ENCODE measurements at regions not wholly inside any gene's neighbourhood (a gene's known extent, or its start where the extent isn't known, plus 50 kb on each side); places are given as distances from the start of the nearest gene placed in this dataset.

DNA sequence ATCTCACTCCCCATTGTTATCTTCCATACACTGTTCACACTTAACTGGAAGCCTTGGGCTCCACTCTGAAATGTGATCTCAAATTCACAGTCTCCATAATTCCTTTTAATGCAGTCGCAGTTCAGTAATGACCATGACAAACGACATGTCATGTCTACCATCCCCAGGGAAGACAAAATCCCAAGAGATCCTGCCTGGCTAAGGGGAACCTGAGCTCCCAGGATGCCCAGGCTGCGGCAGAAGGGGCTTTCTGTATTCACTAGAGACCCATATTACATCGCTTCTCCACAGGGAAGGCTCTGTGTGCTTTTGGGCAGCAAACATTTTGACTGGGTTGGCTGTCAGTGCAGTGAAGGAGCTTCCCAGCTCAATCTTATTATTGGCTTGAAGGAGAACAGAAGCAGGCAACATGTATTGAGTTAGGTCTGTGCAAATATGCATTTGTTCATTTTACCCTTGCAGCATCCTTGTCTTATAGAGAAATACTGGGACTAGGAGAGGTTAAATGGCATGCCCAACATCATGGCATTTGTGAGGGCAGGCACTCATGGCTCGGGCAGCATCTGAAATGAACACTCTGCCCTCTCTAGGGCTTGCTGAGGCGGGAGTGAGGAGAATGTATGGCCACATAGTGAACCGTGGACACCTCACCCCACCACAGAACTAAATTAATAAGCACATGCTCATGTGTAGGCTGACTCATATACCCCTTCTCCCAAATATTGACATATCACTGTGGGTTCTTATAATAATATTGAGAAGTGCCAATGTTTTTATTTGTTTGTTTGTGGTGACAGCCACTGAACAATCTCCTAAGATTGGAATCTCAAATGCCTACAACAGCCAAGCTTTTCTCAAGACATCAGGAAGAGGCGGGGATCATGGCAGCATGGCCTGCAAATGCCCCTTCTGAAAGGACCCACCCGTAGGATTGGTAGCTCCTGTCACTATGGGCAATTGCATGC, 141.6 kb upstream of the FOXB1 start:
- H3K27ac ChIP-seq (replicated peaks) = no peak overlapping the region
- peaks cover 1% of the 10 kb centered on the region for H3K9me3 ChIP-seq (replicated peaks)
- H3K4me3 ChIP-seq = no peak overlapping the region
- H3K4me1 ChIP-seq = no peaks in the 10 kb centered on the region
- no peak for DNase-seq
- intact Hi-C loops (cut with micrococcal nuclease) = no loop called here
- peaks cover 79% of the 10 kb centered on the region for H3K27me3 ChIP-seq (ENCODE audit: low read depth)
- TF ChIP-seq CTCF (IDR thresholded peaks at IDR 0.05; ENCODE audit: borderline replicate concordance) = no peak
- H3K36me3 ChIP-seq = no peaks in the 10 kb centered on the region

DNA sequence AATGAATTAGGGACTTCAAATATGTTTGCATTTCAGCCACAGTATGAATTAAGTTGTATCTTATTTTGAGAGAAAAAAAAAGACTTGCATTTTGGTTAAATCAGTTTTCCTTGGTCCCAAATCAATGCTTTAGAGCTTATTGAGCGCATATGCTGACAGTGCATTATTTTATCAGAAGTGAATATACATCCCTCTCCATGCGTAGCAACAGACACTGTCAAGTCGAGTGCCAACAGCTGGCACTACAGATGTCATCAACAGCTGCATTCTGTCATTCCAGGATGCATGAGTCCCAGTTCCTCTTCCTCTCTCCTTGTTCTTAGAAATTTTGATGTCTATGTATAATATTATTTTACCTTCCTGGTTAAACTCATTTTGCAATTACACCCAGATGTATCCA, 156.1 kb upstream of the FOXB1 start:
- peaks cover 62% of the 10 kb centered on the region for H3K27me3 ChIP-seq (ENCODE audit: low read depth)
- intact Hi-C loops (cut with micrococcal nuclease) = no loop called here
- H3K9me3 ChIP-seq (replicated peaks) = no peaks in the 10 kb centered on the region
- H3K27ac ChIP-seq (replicated peaks) = no peak overlapping the region
- H3K36me3 ChIP-seq = no peaks in the 10 kb centered on the region
- no peaks in the 10 kb centered on the region for H3K4me1 ChIP-seq
- DNase-seq = no peak
- H3K4me3 ChIP-seq = no peak overlapping the region
- no peak for TF ChIP-seq CTCF (IDR thresholded peaks at IDR 0.05; ENCODE audit: borderline replicate concordance)

- intact Hi-C loops (cut with micrococcal nuclease) = no loop called here
- Histone ChIP-seq H3K36me3 (no peaks in the 10 kb centered on the region), H3K4me1 (no peaks in the 10 kb centered on the region), H3K27ac (replicated peaks) (no peak overlapping the region), H3K27me3 (ENCODE audit: low read depth) (peaks cover 53% of the 10 kb centered on the region), H3K9me3 (replicated peaks) (no peaks in the 10 kb centered on the region), H3K4me3 (no peak overlapping the region)
- no peak for DNase-seq
- TF ChIP-seq CTCF (IDR thresholded peaks at IDR 0.05; ENCODE audit: borderline replicate concordance) = no peak
These were observed 156.9 kb upstream of the BNIP2 start for GRCh38 chr15:59845942-59846499.

DNA sequence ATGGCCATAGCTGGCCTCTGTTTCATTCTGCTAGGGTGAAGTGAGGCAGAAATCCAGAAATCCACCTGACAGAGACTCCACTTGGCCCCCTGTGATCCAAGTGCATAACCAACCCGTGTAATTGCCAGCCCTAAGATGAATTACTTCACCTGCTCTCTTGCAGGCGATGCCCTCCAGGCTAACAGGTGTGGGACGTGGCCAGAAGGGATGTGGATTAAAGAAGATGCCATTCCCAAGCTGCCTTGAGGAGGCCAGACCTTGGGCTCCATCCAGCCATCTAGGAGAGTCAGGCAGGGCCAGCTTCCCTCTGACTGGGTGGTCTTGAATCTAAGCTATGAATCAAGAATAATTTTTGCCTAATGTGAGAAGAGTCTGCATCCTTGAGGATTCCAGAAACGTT, 154.5 kb upstream of the BNIP2 start:
- no peak for DNase-seq
- Histone ChIP-seq H3K36me3 (no peaks in the 10 kb centered on the region), H3K27ac (replicated peaks) (no peak overlapping the region), H3K4me1 (no peaks in the 10 kb centered on the region), H3K9me3 (replicated peaks) (no peaks in the 10 kb centered on the region), H3K27me3 (ENCODE audit: low read depth) (peaks cover 64% of the 10 kb centered on the region), H3K4me3 (no peak overlapping the region)
- intact Hi-C loops (cut with micrococcal nuclease) = no loop called here
- TF ChIP-seq CTCF (IDR thresholded peaks at IDR 0.05; ENCODE audit: borderline replicate concordance) = no peak

- intact Hi-C loops (cut with micrococcal nuclease) = no loop called here
- no peak for DNase-seq
These were observed 151.9 kb upstream of the BNIP2 start for GRCh38 chr15:59841036-59841435.

More at GRCh38 chr15:59841036-59841435, 151.9 kb upstream of the BNIP2 start:
- no peaks in the 10 kb centered on the region for H3K9me3 ChIP-seq (replicated peaks)
- peaks cover 60% of the 10 kb centered on the region for H3K27me3 ChIP-seq (ENCODE audit: low read depth)
- H3K36me3 ChIP-seq = no peaks in the 10 kb centered on the region
- H3K4me1 ChIP-seq = no peaks in the 10 kb centered on the region
- H3K4me3 ChIP-seq = no peak overlapping the region
- no peak for TF ChIP-seq CTCF (IDR thresholded peaks at IDR 0.05; ENCODE audit: borderline replicate concordance)
- no peak overlapping the region for H3K27ac ChIP-seq (replicated peaks)

All from left ventricle myocardium inferior (tissue), 1 donor.